Right lung (tissue), 2 donors: ENCODE measurements at regions not wholly inside any gene's neighbourhood (a gene's known extent, or its start where the extent isn't known, plus 50 kb on each side); places are given as distances from the start of the nearest gene placed in this dataset.

ENCODE experiments used
- DNase-seq, 2 donors: peaks; one replicate each; pipeline ENCODE4 v3.0.0-alpha.2; 2013

- no peak for DNase-seq
Observed at GRCh38 chr5:135662061-135662481, 83.3 kb upstream of the CXCL14 start.

- DNase-seq, result no peak
Observed at GRCh38 chr5:135660826-135661575, 82.2 kb upstream of the CXCL14 start.

GRCh38 chr5:135657536-135658305, 78.9 kb upstream of the CXCL14 start:
- DNase-seq, result no peak

GRCh38 chr5:135655468-135655815, 76.7 kb upstream of the CXCL14 start:
- DNase-seq, result no peak

DNA sequence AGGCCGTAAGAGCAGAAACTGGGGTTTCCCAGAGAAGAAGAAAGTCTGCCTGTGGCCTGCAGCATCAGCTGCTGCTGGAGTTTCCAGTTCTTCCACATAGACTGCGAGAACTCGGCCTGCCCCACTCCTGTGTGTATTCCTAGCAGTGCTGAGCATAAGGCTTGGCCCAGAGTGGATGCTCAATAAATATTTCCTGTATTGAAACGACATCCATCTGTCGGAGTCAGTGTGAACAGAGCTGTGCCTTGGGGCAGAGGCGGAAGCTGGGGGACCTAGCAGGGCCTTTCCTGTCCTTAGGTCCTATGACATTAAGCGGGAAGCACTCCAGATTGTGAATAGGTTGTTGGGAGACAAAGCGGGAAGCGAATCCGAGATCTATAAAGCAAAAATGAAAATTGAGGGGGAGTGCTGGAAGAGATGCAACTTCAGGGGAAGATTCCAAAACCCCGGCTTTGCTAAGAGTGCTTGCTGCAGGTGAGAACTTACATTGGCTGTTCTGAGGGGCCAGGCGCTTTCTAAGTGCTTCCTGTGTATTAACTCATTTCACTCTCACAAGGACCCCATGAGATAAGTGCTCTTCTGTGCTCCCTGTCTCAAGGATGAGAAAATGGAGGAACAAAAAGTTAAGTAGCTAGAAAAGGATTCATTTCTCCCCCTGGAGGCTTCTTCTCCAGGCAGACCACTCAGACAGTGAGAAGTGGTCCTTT, 76.1 kb upstream of the CXCL14 start:
- DNase-seq, result no peak

DNA sequence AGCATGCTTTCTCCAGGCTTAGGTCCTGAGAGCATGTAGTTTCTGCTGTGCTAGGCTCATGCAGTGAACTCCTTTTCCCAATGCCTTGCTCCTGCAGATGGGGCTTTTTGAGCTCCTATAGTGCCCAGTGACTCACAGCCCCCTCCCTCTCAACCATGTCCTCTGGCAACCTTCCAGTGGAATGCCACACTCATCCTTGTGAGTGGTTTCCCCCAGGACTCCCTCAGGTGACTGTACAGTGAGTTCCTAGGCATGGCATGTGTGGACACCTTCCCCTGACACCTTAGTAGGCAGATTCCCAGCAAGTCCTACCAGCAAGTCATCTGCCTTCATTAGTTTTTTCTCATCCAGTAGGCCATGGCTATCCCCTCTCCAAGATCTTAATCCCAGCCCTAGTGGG, 72.4 kb upstream of the CXCL14 start:
- no peak for DNase-seq

- no peak for DNase-seq
Observed at GRCh38 chr5:135650081-135650480, 71.3 kb upstream of the CXCL14 start.

- DNase-seq, result no peak
Observed at GRCh38 chr5:135649435-135649834, 70.6 kb upstream of the CXCL14 start.

DNA sequence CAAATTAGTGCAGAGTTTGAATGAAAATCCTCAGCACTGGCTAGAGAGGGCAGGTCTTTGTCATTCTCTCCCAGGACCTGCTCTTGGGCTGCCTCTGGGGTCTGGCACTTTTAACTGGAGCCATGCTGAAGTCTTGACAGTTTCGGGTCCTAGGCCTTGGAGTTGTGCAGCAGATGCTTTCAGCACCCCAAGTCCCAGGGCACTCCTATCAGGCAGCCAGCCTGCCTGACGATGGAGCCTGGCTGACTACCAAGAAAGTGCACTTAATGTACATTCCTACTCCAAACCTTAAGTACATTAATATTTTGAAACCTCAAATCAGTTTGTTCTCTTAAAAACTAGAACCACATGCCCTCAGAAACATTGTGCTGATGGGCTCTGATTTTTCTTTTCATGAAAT, 69.3 kb upstream of the CXCL14 start:
- no peak for DNase-seq

- no peak for DNase-seq
Observed at GRCh38 chr5:135645336-135646180, 66.8 kb upstream of the CXCL14 start.

DNA sequence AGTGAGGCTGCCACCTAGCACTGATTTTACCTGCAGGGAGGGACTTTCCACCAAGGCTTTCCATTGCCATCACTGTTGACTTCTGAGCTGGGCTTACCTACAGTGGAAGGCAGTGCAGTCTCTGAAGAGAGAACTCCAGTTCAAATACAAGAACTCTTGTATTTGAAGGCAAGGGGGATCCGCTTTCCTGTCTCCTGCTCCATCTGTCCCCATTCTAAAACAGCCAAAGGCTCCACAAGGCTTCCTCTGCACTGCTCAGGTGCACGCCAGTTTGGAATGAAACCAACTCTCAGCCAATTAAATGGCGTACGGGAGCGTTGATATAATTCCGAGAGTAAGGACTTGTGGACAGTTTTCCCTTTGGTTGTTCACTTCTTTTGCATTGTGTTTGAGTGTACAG, 66.0 kb upstream of the CXCL14 start:
- no peak for DNase-seq

GRCh38 chr5:135643881-135644766, 65.3 kb upstream of the CXCL14 start:
- DNase-seq, result no peak

GRCh38 chr5:135642934-135643333, 64.1 kb upstream of the CXCL14 start:
- DNase-seq, result no peak

DNA sequence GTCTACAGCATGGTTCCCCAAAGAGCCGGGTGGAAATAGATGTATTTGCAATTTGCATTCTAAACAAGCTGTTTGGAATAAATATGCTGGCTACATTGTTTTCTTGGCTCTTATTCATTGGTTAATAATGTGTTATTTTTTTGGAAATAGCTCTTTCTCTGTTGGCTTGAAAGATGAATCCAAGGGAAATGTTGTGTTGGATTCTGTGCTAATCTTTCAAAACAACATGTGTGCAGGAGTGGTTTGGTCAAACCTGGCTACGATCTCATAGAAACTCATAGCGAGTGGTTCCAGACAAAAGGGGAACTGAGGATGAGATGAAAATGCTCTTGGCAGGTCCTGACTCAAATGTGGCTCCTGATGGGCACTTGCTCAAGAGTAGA, 63.7 kb upstream of the CXCL14 start:
- DNase-seq, result no peak

- DNase-seq, result no peak
Observed at GRCh38 chr5:135641734-135642487, 63.1 kb upstream of the CXCL14 start.

GRCh38 chr5:135641319-135641718, 62.5 kb upstream of the CXCL14 start:
- DNase-seq, result no peak

- DNase-seq, result no peak
Observed at GRCh38 chr5:135635451-135635850, 56.7 kb upstream of the CXCL14 start.

DNA sequence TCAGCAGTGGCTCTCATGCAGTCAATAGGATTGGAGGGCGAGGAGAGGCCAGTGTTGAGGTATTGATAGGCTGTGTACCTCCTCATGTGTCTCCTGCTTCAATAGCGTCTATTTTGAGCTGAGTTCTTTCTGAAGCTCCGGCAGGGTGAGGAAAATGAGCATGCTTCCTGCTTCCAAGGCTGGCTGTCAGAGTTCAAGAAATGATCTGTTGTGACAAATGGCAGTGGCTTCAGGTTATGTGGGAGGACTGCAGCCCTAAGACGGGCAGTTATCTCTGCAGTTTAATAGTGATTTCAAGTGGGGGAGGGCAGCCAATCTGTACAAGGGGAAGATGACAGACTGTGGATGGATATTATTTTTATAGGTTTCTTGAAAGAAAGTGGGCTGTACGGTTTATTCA, 54.0 kb upstream of the CXCL14 start:
- no peak for DNase-seq

DNA sequence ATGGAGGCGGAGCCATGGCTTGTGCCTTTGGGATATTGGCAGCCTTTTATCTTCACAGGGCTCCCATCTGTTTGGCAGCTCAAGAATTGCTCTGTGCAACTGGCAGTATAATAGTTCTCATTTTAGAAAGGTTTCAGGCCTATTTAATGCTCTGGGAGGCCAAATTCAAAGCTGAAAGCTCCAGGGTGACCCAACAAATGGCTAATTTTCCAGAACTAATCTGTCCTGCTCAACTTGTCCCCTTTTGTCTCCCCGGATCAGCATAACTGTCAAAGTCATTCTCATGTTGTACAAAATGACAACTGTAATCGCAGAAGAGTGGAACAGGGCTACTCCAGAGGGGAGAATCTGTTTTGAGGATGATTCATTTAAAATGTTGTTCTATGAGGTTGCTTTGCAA, 52.6 kb upstream of the CXCL14 start:
- DNase-seq, result no peak

DNA sequence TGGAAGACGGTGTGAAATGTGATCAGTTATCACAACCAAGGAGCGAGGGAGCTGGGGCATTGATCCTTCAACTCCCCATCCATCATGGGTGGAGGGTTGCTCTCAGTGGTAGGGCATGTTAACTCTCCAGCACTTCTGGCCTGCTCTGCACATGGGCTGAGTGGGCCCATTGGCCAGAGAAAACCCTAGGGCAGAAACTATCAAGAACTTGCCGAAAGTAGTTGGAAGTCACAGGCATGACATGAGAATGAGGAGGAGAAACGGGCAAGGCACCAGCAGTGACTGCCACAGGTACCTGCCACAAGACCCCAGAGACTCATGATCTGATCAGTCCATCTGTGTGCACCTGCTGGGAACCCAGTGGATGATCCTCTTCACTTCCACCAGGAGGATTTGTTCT, 50.9 kb upstream of the CXCL14 start:
- DNase-seq, result no peak
